H1 (cell line): ENCODE measurements at regions not wholly inside any gene's neighbourhood (a gene's known extent, or its start where the extent isn't known, plus 50 kb on each side); places are given as distances from the start of the nearest gene placed in this dataset.

Experiments
- CBX8 ChIP-seq: fragments of 300-800, 300-1000 bp; sonication (generic); IDR thresholded peaks from 2 replicates; pipeline ENCODE4 v1.7.1; 2016; ENCODE audit warnings: low read depth, low read length, borderline replicate concordance
- CHD2 ChIP-seq: IDR thresholded peaks from 2 replicates; pipeline ENCODE4 v1.6.1; 2012; ENCODE audit warnings: low read length, improper control_type of control experiment
- CHD7 ChIP-seq: fragments of 300-600 bp; sonication (generic); IDR thresholded peaks from 2 replicates; pipeline ENCODE4 v1.7.1; 2012; ENCODE audit warnings: low read length, moderate library complexity, mild to moderate bottlenecking, inconsistent platforms; ENCODE audit not compliant: insufficient replicate concordance
- HDAC6 ChIP-seq: IDR thresholded peaks from one replicate; pipeline ENCODE4 v1.7.1; 2012; ENCODE audit warnings: low read depth, mild to moderate bottlenecking, inconsistent platforms, low read length, moderate library complexity
- TCF12 ChIP-seq: IDR thresholded peaks from 2 replicates; pipeline ENCODE4 v1.6.1; 2011; ENCODE audit warnings: low read depth, mild to moderate bottlenecking, low read length
- YY1 ChIP-seq: IDR thresholded peaks from 2 replicates; pipeline ENCODE4 v1.6.1; 2011; ENCODE audit warnings: low read depth, mild to moderate bottlenecking, low read length

GRCh38 chr13:107452833-107453232, 762.5 kb downstream of the LIG4 start (continued):
- TF ChIP-seq CHD7 = no peak
- no peak for TF ChIP-seq TCF12
- no peak for TF ChIP-seq HDAC6
- no peak for TF ChIP-seq CHD2
- TF ChIP-seq CBX8 = no peak
- TF ChIP-seq YY1 = no peak
